Mesendoderm (in vitro differentiated cells): ENCODE measurements at regions not wholly inside any gene's neighbourhood (a gene's known extent, or its start where the extent isn't known, plus 50 kb on each side); places are given as distances from the start of the nearest gene placed in this dataset.

ENCODE experiments used
- DNase-seq: peaks from one replicate; pipeline ENCODE4 v3.0.0; 2013
- H2AK5ac ChIP-seq: 2 replicates; pipeline ENCODE4 v1.6.1; 2013; ENCODE audit warnings: low read length, inconsistent platforms
- H2BK120ac ChIP-seq: 2 replicates; pipeline ENCODE4 v1.6.1; 2013; ENCODE audit warnings: low read depth, mild to moderate bottlenecking, low read length, moderate library complexity, mixed read lengths
- H2BK15ac ChIP-seq: replicated peaks from 2 replicates; pipeline ENCODE4 v1.6.1; 2013; ENCODE audit warnings: low read depth, mild to moderate bottlenecking, moderate library complexity
- H2BK5ac ChIP-seq: 2 replicates; pipeline ENCODE4 v1.6.1; 2013; ENCODE audit warnings: low read length, inconsistent platforms
- H3K18ac ChIP-seq: 2 replicates; pipeline ENCODE4 v1.6.1; 2013; ENCODE audit warnings: mild to moderate bottlenecking, low read length, mixed read lengths
- H3K23ac ChIP-seq: one replicate; pipeline ENCODE4 v1.6.1; 2013; ENCODE audit warnings: low read length
- H3K27ac ChIP-seq: 2 replicates; pipeline ENCODE4 v1.5.1; 2013; ENCODE audit warnings: low read depth, mild to moderate bottlenecking, inconsistent platforms, low read length, moderate library complexity
- H3K27me3 ChIP-seq: 2 replicates; pipeline ENCODE4 v1.6.1; 2013; ENCODE audit warnings: low read length, control low read depth, mild to moderate bottlenecking, inconsistent platforms; ENCODE audit not compliant: insufficient read depth, poor library complexity
- H3K36me3 ChIP-seq: 2 replicates; pipeline ENCODE4 v1.6.1; 2013; ENCODE audit warnings: low read length, inconsistent platforms; ENCODE audit not compliant: control insufficient read depth, insufficient read depth
- H3K4ac ChIP-seq: one replicate; pipeline ENCODE4 v1.6.1; 2013; ENCODE audit warnings: low read depth, mild to moderate bottlenecking, low read length, moderate library complexity
- H3K4me1 ChIP-seq: 2 replicates; pipeline ENCODE4 v1.6.1; 2013; ENCODE audit warnings: low read depth, low read length, inconsistent platforms; ENCODE audit not compliant: control insufficient read depth
- H3K4me2 ChIP-seq: 2 replicates; pipeline ENCODE4 v1.6.1; 2013; ENCODE audit warnings: low read length
- H3K4me3 ChIP-seq: 2 replicates; pipeline ENCODE4 v1.5.1; 2013; ENCODE audit warnings: mild to moderate bottlenecking, low read length
- H3K56ac ChIP-seq: one replicate; pipeline ENCODE4 v1.6.1; 2013; ENCODE audit warnings: low read length
- H3K79me1 ChIP-seq: 2 replicates; pipeline ENCODE4 v1.6.1; 2013; ENCODE audit warnings: low read length, inconsistent platforms
- H3K79me2 ChIP-seq: 2 replicates; pipeline ENCODE4 v1.6.1; 2013; ENCODE audit warnings: mild to moderate bottlenecking, low read length; ENCODE audit not compliant: control insufficient read depth, insufficient read depth
- H3K9ac ChIP-seq: 2 replicates; pipeline ENCODE4 v1.6.1; 2013; ENCODE audit warnings: low read length, inconsistent platforms
- H4K5ac ChIP-seq: one replicate; pipeline ENCODE4 v1.6.1; 2013; ENCODE audit warnings: low read length
- H4K8ac ChIP-seq: one replicate; pipeline ENCODE4 v1.6.1; 2013; ENCODE audit warnings: low read depth, mild to moderate bottlenecking, control low read depth, low read length, moderate library complexity
- WGBS: extraction: QIAGEN DNeasy Blood & Tissue Kit; methylation state at CpG from one replicate; pipeline ENCODE4 v1.1.7; 2013; ENCODE audit warnings: low lambda C conversion rate, missing lambda C conversion rate; ENCODE audit not compliant: insufficient coverage; ENCODE audit errors: extremely low coverage; 5-methylcytosine and 5-hydroxymethylcytosine counted together

- H3K4me1 ChIP-seq = no peaks in the 10 kb centered on the region
- no peaks in the 10 kb centered on the region for H3K36me3 ChIP-seq
- H4K8ac ChIP-seq = no peak overlapping the region
- no peaks in the 10 kb centered on the region for H3K79me2 ChIP-seq
- no peak overlapping the region for H3K23ac ChIP-seq
- H4K5ac ChIP-seq = no peak overlapping the region
- H2BK120ac ChIP-seq = no peak overlapping the region
- H3K27me3 ChIP-seq = no peaks in the 10 kb centered on the region
- no peak overlapping the region for H3K4me3 ChIP-seq
- H3K56ac ChIP-seq = no peak overlapping the region
- H2BK5ac ChIP-seq = no peak overlapping the region
- no peak overlapping the region for H3K4me2 ChIP-seq
- H3K27ac ChIP-seq = no peak overlapping the region
- WGBS = no CpG with 5 or more reads among the region's 3 CpGs
- H3K79me1 ChIP-seq = no peaks in the 10 kb centered on the region
- H2AK5ac ChIP-seq = no peak overlapping the region
- H3K18ac ChIP-seq = no peak overlapping the region
- no peak overlapping the region for H2BK15ac ChIP-seq
- no peak overlapping the region for H3K4ac ChIP-seq
- peak; percentile 56 for DNase-seq
- no peak overlapping the region for H3K9ac ChIP-seq
Measured at GRCh38 chr5:16271851-16272250, 92.3 kb upstream of the MARCHF11 start.

GRCh38 chr5:16265141-16265540 is 85.5 kb upstream of the MARCHF11 start:
- Histone ChIP-seq H3K27me3 (no peaks in the 10 kb centered on the region), H3K36me3 (no peaks in the 10 kb centered on the region), H3K79me1 (no peaks in the 10 kb centered on the region), H3K4me1 (no peaks in the 10 kb centered on the region), H3K27ac (no peak overlapping the region), H3K4me2 (no peak overlapping the region), H3K56ac (no peak overlapping the region), H4K8ac (no peak overlapping the region), H2BK120ac (no peak overlapping the region), H2BK15ac (no peak overlapping the region), H2AK5ac (no peak overlapping the region), H2BK5ac (no peak overlapping the region), H3K4ac (no peak overlapping the region), H3K79me2 (no peaks in the 10 kb centered on the region), H3K4me3 (no peak overlapping the region), H3K18ac (no peak overlapping the region), H3K23ac (no peak overlapping the region), H4K5ac (no peak overlapping the region), H3K9ac (no peak overlapping the region)
- no CpG with 5 or more reads among the region's 6 CpGs for WGBS
- DNase-seq = no peak

- Histone ChIP-seq H4K8ac (no peak overlapping the region), H2BK5ac (no peak overlapping the region), H2BK120ac (no peak overlapping the region), H3K79me2 (no peaks in the 10 kb centered on the region), H3K4me3 (no peak overlapping the region), H4K5ac (no peak overlapping the region), H2BK15ac (no peak overlapping the region), H3K23ac (no peak overlapping the region), H3K36me3 (no peaks in the 10 kb centered on the region), H3K4ac (no peak overlapping the region), H3K79me1 (no peaks in the 10 kb centered on the region), H3K4me1 (no peaks in the 10 kb centered on the region), H2AK5ac (no peak overlapping the region), H3K56ac (no peak overlapping the region), H3K9ac (no peak overlapping the region), H3K18ac (no peak overlapping the region), H3K27ac (no peak overlapping the region), H3K4me2 (no peak overlapping the region), H3K27me3 (no peaks in the 10 kb centered on the region)
- WGBS = no CpG with 5 or more reads among the region's 2 CpGs
- no peak for DNase-seq
Measured at GRCh38 chr5:16260000-16260399, 80.4 kb upstream of the MARCHF11 start.

GRCh38 chr5:16253856-16254255 is 74.3 kb upstream of the MARCHF11 start:
- Histone ChIP-seq H2BK120ac (no peak overlapping the region), H3K79me1 (no peaks in the 10 kb centered on the region), H3K4ac (no peak overlapping the region), H3K4me2 (no peak overlapping the region), H4K5ac (no peak overlapping the region), H3K4me1 (no peaks in the 10 kb centered on the region), H3K18ac (no peak overlapping the region), H3K36me3 (no peaks in the 10 kb centered on the region), H3K27ac (no peak overlapping the region), H2BK15ac (no peak overlapping the region), H3K79me2 (no peaks in the 10 kb centered on the region), H3K27me3 (no peaks in the 10 kb centered on the region), H3K4me3 (no peak overlapping the region), H2AK5ac (no peak overlapping the region), H2BK5ac (no peak overlapping the region), H4K8ac (no peak overlapping the region), H3K9ac (no peak overlapping the region), H3K56ac (no peak overlapping the region), H3K23ac (no peak overlapping the region)
- WGBS = no CpG with 5 or more reads among the region's 1 CpG
- peak; percentile 76 for DNase-seq

- H3K4ac ChIP-seq = no peak overlapping the region
- no peak for DNase-seq
- no peaks in the 10 kb centered on the region for H3K4me1 ChIP-seq
- no peak overlapping the region for H4K8ac ChIP-seq
- no peak overlapping the region for H3K56ac ChIP-seq
- H3K23ac ChIP-seq = peak overlapping the region; percentile 69
- H3K27ac ChIP-seq = no peak overlapping the region
- H3K79me1 ChIP-seq = no peaks in the 10 kb centered on the region
- no peak overlapping the region for H2BK5ac ChIP-seq
- H3K4me3 ChIP-seq = no peak overlapping the region
- H2BK15ac ChIP-seq = no peak overlapping the region
- no peaks in the 10 kb centered on the region for H3K79me2 ChIP-seq
- WGBS = no CpG with 5 or more reads among the region's 1 CpG
- H2BK120ac ChIP-seq = no peak overlapping the region
- H3K18ac ChIP-seq = no peak overlapping the region
- H3K9ac ChIP-seq = no peak overlapping the region
- H4K5ac ChIP-seq = no peak overlapping the region
- H2AK5ac ChIP-seq = no peak overlapping the region
- no peaks in the 10 kb centered on the region for H3K36me3 ChIP-seq
- H3K4me2 ChIP-seq = no peak overlapping the region
- H3K27me3 ChIP-seq = no peaks in the 10 kb centered on the region
Measured at GRCh38 chr5:16245956-16246355, 66.4 kb upstream of the MARCHF11 start.

- Histone ChIP-seq H3K56ac (no peak overlapping the region), H2BK120ac (no peak overlapping the region), H3K79me1 (no peaks in the 10 kb centered on the region), H3K9ac (no peak overlapping the region), H2BK5ac (no peak overlapping the region), H3K27ac (no peak overlapping the region), H3K36me3 (no peaks in the 10 kb centered on the region), H3K4me1 (no peaks in the 10 kb centered on the region), H3K4ac (no peak overlapping the region), H3K18ac (no peak overlapping the region), H4K5ac (no peak overlapping the region), H3K4me3 (no peak overlapping the region), H3K23ac (no peak overlapping the region), H2BK15ac (no peak overlapping the region), H4K8ac (no peak overlapping the region), H3K79me2 (no peaks in the 10 kb centered on the region), H3K4me2 (no peak overlapping the region), H3K27me3 (no peaks in the 10 kb centered on the region), H2AK5ac (no peak overlapping the region)
- no CpG with 5 or more reads among the region's 4 CpGs for WGBS
- DNase-seq = no peak
Measured at GRCh38 chr5:16245249-16245648, 65.7 kb upstream of the MARCHF11 start.
